ENCODE measurements at regions not wholly inside any gene's neighbourhood (a gene's known extent, or its start where the extent isn't known, plus 50 kb on each side); places are given as distances from the start of the nearest gene placed in this dataset.

- TF ChIP-seq CTCF (IDR thresholded peaks at IDR 0.05) (no peak), POLR2A (IDR thresholded peaks at IDR 0.05) (no peak)
Observed at GRCh38 chr13:53822136-53822535, 793.5 kb downstream of the OLFM4 start.

All from ovary (tissue), 3 donors.